ENCODE measurements at regions not wholly inside any gene's neighbourhood (a gene's known extent, or its start where the extent isn't known, plus 50 kb on each side); places are given as distances from the start of the nearest gene placed in this dataset.

- intact Hi-C loops (cut with DNase I) = no loop called here
- TF ChIP-seq POLR2A (IDR thresholded peaks at IDR 0.05) (no peak), POLR2AphosphoS5 (IDR thresholded peaks at IDR 0.05; ENCODE audit: insufficient read depth in 1 of 2, low read depth in 1 of 2) (no peak)
- TF ChIP-seq, protein P1, sequence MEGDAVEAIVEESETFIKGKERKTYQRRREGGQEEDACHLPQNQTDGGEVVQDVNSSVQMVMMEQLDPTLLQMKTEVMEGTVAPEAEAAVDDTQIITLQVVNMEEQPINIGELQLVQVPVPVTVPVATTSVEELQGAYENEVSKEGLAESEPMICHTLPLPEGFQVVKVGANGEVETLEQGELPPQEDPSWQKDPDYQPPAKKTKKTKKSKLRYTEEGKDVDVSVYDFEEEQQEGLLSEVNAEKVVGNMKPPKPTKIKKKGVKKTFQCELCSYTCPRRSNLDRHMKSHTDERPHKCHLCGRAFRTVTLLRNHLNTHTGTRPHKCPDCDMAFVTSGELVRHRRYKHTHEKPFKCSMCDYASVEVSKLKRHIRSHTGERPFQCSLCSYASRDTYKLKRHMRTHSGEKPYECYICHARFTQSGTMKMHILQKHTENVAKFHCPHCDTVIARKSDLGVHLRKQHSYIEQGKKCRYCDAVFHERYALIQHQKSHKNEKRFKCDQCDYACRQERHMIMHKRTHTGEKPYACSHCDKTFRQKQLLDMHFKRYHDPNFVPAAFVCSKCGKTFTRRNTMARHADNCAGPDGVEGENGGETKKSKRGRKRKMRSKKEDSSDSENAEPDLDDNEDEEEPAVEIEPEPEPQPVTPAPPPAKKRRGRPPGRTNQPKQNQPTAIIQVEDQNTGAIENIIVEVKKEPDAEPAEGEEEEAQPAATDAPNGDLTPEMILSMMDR (IDR thresholded peaks at IDR 0.05) = no peak
Measured at GRCh38 chr14:42927313-42927712, 1320.6 kb downstream of the LRFN5 start.

DNA sequence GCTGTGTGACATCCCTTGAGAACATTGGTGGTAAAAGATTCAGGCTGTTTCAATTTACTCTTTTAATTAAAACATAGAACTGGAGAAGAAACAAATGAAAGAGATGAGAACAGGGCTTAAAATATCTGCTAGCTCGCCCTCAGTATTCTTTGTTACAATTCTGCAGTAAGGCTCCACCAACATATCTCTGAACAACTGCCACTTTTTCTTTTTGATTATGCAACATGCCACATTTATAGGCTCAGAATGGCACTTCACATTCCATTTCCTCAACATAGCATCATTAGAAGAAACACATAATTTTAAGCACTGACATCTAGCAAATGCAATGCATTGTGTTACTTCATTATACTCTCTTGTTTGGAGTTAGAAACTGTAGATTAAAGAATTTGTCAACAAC, 1315.2 kb downstream of the LRFN5 start:
- H3K27ac ChIP-seq = no peak overlapping the region
- H3K9me3 ChIP-seq = no peaks in the 10 kb centered on the region
- TF ChIP-seq, protein P1 (IDR thresholded peaks at IDR 0.05) = no peak
- TF ChIP-seq POLR2A (IDR thresholded peaks at IDR 0.05) (no peak), POLR2AphosphoS5 (IDR thresholded peaks at IDR 0.05; ENCODE audit: insufficient read depth in 1 of 2, low read depth in 1 of 2) (no peak)
- no peaks in the 10 kb centered on the region for H3K27me3 ChIP-seq
- no peak for DNase-seq (ENCODE audit: extremely low spot score in 2 of 2)
- H3K4me3 ChIP-seq = no peak overlapping the region
- no peaks in the 10 kb centered on the region for H3K36me3 ChIP-seq
- H3K4me1 ChIP-seq = no peaks in the 10 kb centered on the region
- intact Hi-C loops (cut with DNase I) = no loop called here

More at GRCh38 chr14:42927313-42927712, 1320.6 kb downstream of the LRFN5 start:
- DNase-seq (ENCODE audit: extremely low spot score in 2 of 2) = no peak
- Histone ChIP-seq H3K27me3 (no peaks in the 10 kb centered on the region), H3K9me3 (no peaks in the 10 kb centered on the region), H3K4me3 (no peak overlapping the region), H3K4me1 (no peaks in the 10 kb centered on the region), H3K27ac (no peak overlapping the region), H3K36me3 (no peaks in the 10 kb centered on the region)

- no peaks in the 10 kb centered on the region for H3K4me1 ChIP-seq
- H3K27ac ChIP-seq = no peak overlapping the region
- DNase-seq (ENCODE audit: extremely low spot score in 2 of 2) = no peak
- intact Hi-C loops (cut with DNase I) = no loop called here
- no peaks in the 10 kb centered on the region for H3K36me3 ChIP-seq
- no peaks in the 10 kb centered on the region for H3K27me3 ChIP-seq
- no peak overlapping the region for H3K4me3 ChIP-seq
- H3K9me3 ChIP-seq = no peaks in the 10 kb centered on the region
- TF ChIP-seq POLR2A (IDR thresholded peaks at IDR 0.05) (no peak), POLR2AphosphoS5 (IDR thresholded peaks at IDR 0.05; ENCODE audit: insufficient read depth in 1 of 2, low read depth in 1 of 2) (no peak)
Measured at GRCh38 chr14:42918615-42919014, 1311.9 kb downstream of the LRFN5 start.

GRCh38 chr14:42911642-42912041, 1305.0 kb downstream of the LRFN5 start:
- no peaks in the 10 kb centered on the region for H3K9me3 ChIP-seq
- intact Hi-C loops (cut with DNase I) = no loop called here
- no peaks in the 10 kb centered on the region for H3K36me3 ChIP-seq
- no peaks in the 10 kb centered on the region for H3K27me3 ChIP-seq
- no peak for DNase-seq (ENCODE audit: extremely low spot score in 2 of 2)
- TF ChIP-seq POLR2A (IDR thresholded peaks at IDR 0.05) (no peak), POLR2AphosphoS5 (IDR thresholded peaks at IDR 0.05; ENCODE audit: insufficient read depth in 1 of 2, low read depth in 1 of 2) (no peak)
- TF ChIP-seq, protein P1 (IDR thresholded peaks at IDR 0.05) = no peak
- H3K4me1 ChIP-seq = no peaks in the 10 kb centered on the region
- H3K4me3 ChIP-seq = no peak overlapping the region
- H3K27ac ChIP-seq = no peak overlapping the region

DNA sequence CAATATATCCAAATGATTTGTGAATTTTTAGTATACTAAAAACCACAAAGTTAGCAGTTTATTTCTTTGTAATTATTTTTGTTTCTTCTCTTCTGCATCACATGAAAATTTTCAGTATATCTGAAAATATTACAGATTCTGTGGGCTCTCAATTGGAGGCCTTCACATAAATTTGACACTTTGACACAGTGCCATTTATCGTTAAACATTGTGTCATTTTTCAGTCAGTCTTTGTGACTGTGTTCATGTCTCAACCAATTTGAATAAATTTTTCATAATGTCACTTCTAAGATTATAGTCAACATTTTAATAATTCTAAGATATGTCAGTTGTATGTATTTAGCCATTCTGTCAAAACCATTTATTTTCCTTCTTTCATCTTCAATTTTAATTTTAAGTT, 1303.0 kb downstream of the LRFN5 start:
- TF ChIP-seq POLR2AphosphoS5 (IDR thresholded peaks at IDR 0.05; ENCODE audit: insufficient read depth in 1 of 2, low read depth in 1 of 2) (no peak), POLR2A (IDR thresholded peaks at IDR 0.05) (no peak)
- TF ChIP-seq, protein P1 (IDR thresholded peaks at IDR 0.05) = no peak
- H3K9me3 ChIP-seq = no peaks in the 10 kb centered on the region
- no peak overlapping the region for H3K27ac ChIP-seq
- no peaks in the 10 kb centered on the region for H3K27me3 ChIP-seq
- H3K36me3 ChIP-seq = no peaks in the 10 kb centered on the region
- no peak overlapping the region for H3K4me3 ChIP-seq
- DNase-seq (ENCODE audit: extremely low spot score in 2 of 2) = no peak
- no peaks in the 10 kb centered on the region for H3K4me1 ChIP-seq
- intact Hi-C loops (cut with DNase I) = no loop called here
